Neural progenitor cell (in vitro differentiated cells): ENCODE measurements at regions not wholly inside any gene's neighbourhood (a gene's known extent, or its start where the extent isn't known, plus 50 kb on each side); places are given as distances from the start of the nearest gene placed in this dataset.
"Not testable (repeated sequence)": the region's sequence is repeated elsewhere in the genome, so short reads cannot be mapped to it uniquely, and the experiment has no call there.

ENCODE experiments used
- DNase-seq: peaks from one replicate; pipeline ENCODE4 v3.0.0-alpha.2; 2016; ENCODE audit warnings: low spot score
- H2AFZ ChIP-seq: fragments of 200-600 bp; sonication (generic); replicated peaks from 2 replicates; pipeline ENCODE4 v1.6.1; 2016; ENCODE audit warnings: antibody characterized with exemption
- H3F3A ChIP-seq: fragments of 200-600 bp; sonication (generic); 2 replicates; pipeline ENCODE4 v1.6.1; 2016; ENCODE audit warnings: antibody characterized with exemption, low read depth
- H3K27ac ChIP-seq: fragments of 200-600 bp; sonication (generic); 2 replicates; pipeline ENCODE4 v1.5.1; 2016; ENCODE audit warnings: mild to moderate bottlenecking
- H3K27me3 ChIP-seq: fragments of 200-600 bp; sonication (generic); 2 replicates; pipeline ENCODE4 v1.6.1; 2016; ENCODE audit warnings: mild to moderate bottlenecking, moderate library complexity
- H3K36me3 ChIP-seq: fragments of 200-600 bp; sonication (generic); 2 replicates; pipeline ENCODE4 v1.5.1; 2016
- H3K4me1 ChIP-seq: fragments of 200-600 bp; sonication (generic); 2 replicates; pipeline ENCODE4 v1.6.1; 2016; ENCODE audit warnings: mixed run types
- H3K4me2 ChIP-seq: fragments of 200-600 bp; sonication (generic); 2 replicates; pipeline ENCODE4 v1.6.1; 2016
- H3K4me3 ChIP-seq: fragments of 200-600 bp; sonication (generic); 2 replicates; pipeline ENCODE4 v1.5.1; 2016
- H3K79me2 ChIP-seq: fragments of 200-600 bp; sonication (generic); 2 replicates; pipeline ENCODE4 v1.6.1; 2016; ENCODE audit warnings: low read depth
- H3K9ac ChIP-seq: fragments of 200-600 bp; sonication (generic); 2 replicates; pipeline ENCODE4 v1.6.1; 2016
- H3K9me3 ChIP-seq: fragments of 200-600 bp; sonication (generic); 2 replicates; pipeline ENCODE4 v1.5.1; 2016; ENCODE audit warnings: low read depth
- H4K20me1 ChIP-seq: fragments of 200-600 bp; sonication (generic); 2 replicates; pipeline ENCODE4 v1.6.1; 2016; ENCODE audit warnings: low read depth
- H3K27ac Mint-ChIP-seq: 3 replicates; pipeline ENCODE4 v1.8.0; 2021; ENCODE audit warnings: mixed read lengths
- H3K27me3 Mint-ChIP-seq: 2 replicates; pipeline ENCODE4 v1.8.0; 2022; ENCODE audit warnings: low read depth, mild to moderate bottlenecking, inconsistent platforms, moderate library complexity, mixed read lengths; ENCODE audit not compliant: insufficient read depth
- H3K36me3 Mint-ChIP-seq: 3 replicates; pipeline ENCODE4 v1.8.0; 2021; ENCODE audit warnings: mixed read lengths
- H3K4me1 Mint-ChIP-seq: 3 replicates; pipeline ENCODE4 v1.8.0; 2021; ENCODE audit warnings: mixed read lengths
- H3K4me3 Mint-ChIP-seq: 3 replicates; pipeline ENCODE4 v1.8.0; 2021; ENCODE audit warnings: mild to moderate bottlenecking, moderate library complexity, mixed read lengths
- H3K9me3 Mint-ChIP-seq: 3 replicates; pipeline ENCODE4 v1.8.0; 2020; ENCODE audit warnings: mixed read lengths
- CTCF ChIP-seq: fragments of 200-600 bp; sonication (generic); IDR thresholded peaks from 2 replicates; pipeline ENCODE4 v1.5.1; 2017; ENCODE audit warnings: antibody characterized with exemption, mild to moderate bottlenecking
- EZH2 ChIP-seq: fragments of 200-600 bp; sonication (generic); IDR thresholded peaks from 2 replicates; pipeline ENCODE4 v1.6.1; 2017; ENCODE audit warnings: antibody characterized with exemption, mild to moderate bottlenecking, moderate library complexity
- EZH2phosphoT487 ChIP-seq: fragments of 200-600 bp; sonication (generic); IDR thresholded peaks from 2 replicates; pipeline ENCODE4 v1.6.1; 2017; ENCODE audit warnings: antibody characterized with exemption

- Histone ChIP-seq H3K9ac (no peak overlapping the region), H3K4me2 (no peak overlapping the region), H2AFZ (no peak overlapping the region), H3K9me3 (peaks cover 9% of the 10 kb centered on the region), H3K36me3 (no peaks in the 10 kb centered on the region), H3K79me2 (no peaks in the 10 kb centered on the region), H4K20me1 (no peaks in the 10 kb centered on the region), H3K4me3 (no peak overlapping the region), H3K27me3 (no peaks in the 10 kb centered on the region), H3F3A (no peaks in the 10 kb centered on the region), H3K27ac (no peak overlapping the region), H3K4me1 (no peaks in the 10 kb centered on the region)
- no peaks in the 10 kb centered on the region for H3K27me3 Mint-ChIP-seq
- TF ChIP-seq EZH2phosphoT487, result no peak
- TF ChIP-seq CTCF, result no peak
- TF ChIP-seq EZH2, result no peak
- H3K4me3 Mint-ChIP-seq, result no peak overlapping the region
- H3K9me3 Mint-ChIP-seq, result peaks cover 46% of the 10 kb centered on the region
- peaks cover 2% of the 10 kb centered on the region for H3K36me3 Mint-ChIP-seq
- H3K27ac Mint-ChIP-seq, result no peak overlapping the region
- DNase-seq, result no peak
- no peaks in the 10 kb centered on the region for H3K4me1 Mint-ChIP-seq
Observed at GRCh38 chr6:2324166-2324953, 79.0 kb upstream of the GMDS start.

- not testable (repeated sequence) for H3K4me2 ChIP-seq, DNase-seq, H4K20me1 ChIP-seq, H3K27ac Mint-ChIP-seq, H2AFZ ChIP-seq, H3K27me3 Mint-ChIP-seq, H3K4me1 ChIP-seq, H3K27me3 ChIP-seq, H3K4me3 ChIP-seq, H3K27ac ChIP-seq, H3K4me3 Mint-ChIP-seq, H3F3A ChIP-seq, H3K4me1 Mint-ChIP-seq, H3K36me3 Mint-ChIP-seq, H3K36me3 ChIP-seq, H3K9ac ChIP-seq, H3K9me3 ChIP-seq, H3K79me2 ChIP-seq
- peaks cover 20% of the 10 kb centered on the region for H3K9me3 Mint-ChIP-seq
Observed at GRCh38 chr6:2317498-2317897, 72.1 kb upstream of the GMDS start.

GRCh38 chr6:2314641-2315040, 69.2 kb upstream of the GMDS start:
- no peak overlapping the region for H3K4me3 Mint-ChIP-seq
- no peaks in the 10 kb centered on the region for H3K79me2 ChIP-seq
- no peaks in the 10 kb centered on the region for H3K36me3 ChIP-seq
- H4K20me1 ChIP-seq, result no peaks in the 10 kb centered on the region
- H3K27ac Mint-ChIP-seq, result no peak overlapping the region
- no peaks in the 10 kb centered on the region for H3F3A ChIP-seq
- H2AFZ ChIP-seq, result no peak overlapping the region
- H3K9me3 ChIP-seq, result no peaks in the 10 kb centered on the region
- no peak overlapping the region for H3K4me3 ChIP-seq
- H3K4me2 ChIP-seq, result no peak overlapping the region
- H3K9me3 Mint-ChIP-seq, result peaks cover 14% of the 10 kb centered on the region
- no peaks in the 10 kb centered on the region for H3K4me1 Mint-ChIP-seq
- H3K4me1 ChIP-seq, result no peaks in the 10 kb centered on the region
- H3K27ac ChIP-seq, result no peak overlapping the region
- TF ChIP-seq EZH2, result no peak
- no peak for TF ChIP-seq CTCF
- TF ChIP-seq EZH2phosphoT487, result no peak
- peaks cover 2% of the 10 kb centered on the region for H3K36me3 Mint-ChIP-seq
- no peaks in the 10 kb centered on the region for H3K27me3 Mint-ChIP-seq
- DNase-seq, result no peak
- no peaks in the 10 kb centered on the region for H3K27me3 ChIP-seq
- H3K9ac ChIP-seq, result no peak overlapping the region

- H3K4me1 ChIP-seq, result no peaks in the 10 kb centered on the region
- TF ChIP-seq EZH2 (no peak), CTCF (no peak), EZH2phosphoT487 (no peak)
- H3K27ac ChIP-seq, result no peak overlapping the region
- no peak overlapping the region for H3K9ac ChIP-seq
- Mint-ChIP-seq H3K27me3 (no peaks in the 10 kb centered on the region), H3K36me3 (no peaks in the 10 kb centered on the region), H3K4me3 (no peak overlapping the region), H3K27ac (no peak overlapping the region), H3K4me1 (no peaks in the 10 kb centered on the region), H3K9me3 (no peaks in the 10 kb centered on the region)
- no peak overlapping the region for H3K4me3 ChIP-seq
- H2AFZ ChIP-seq, result no peak overlapping the region
- H4K20me1 ChIP-seq, result no peaks in the 10 kb centered on the region
- H3K79me2 ChIP-seq, result no peaks in the 10 kb centered on the region
- H3K4me2 ChIP-seq, result no peak overlapping the region
- H3K36me3 ChIP-seq, result no peaks in the 10 kb centered on the region
- no peak for DNase-seq
- no peaks in the 10 kb centered on the region for H3K27me3 ChIP-seq
- H3F3A ChIP-seq, result no peaks in the 10 kb centered on the region
- H3K9me3 ChIP-seq, result no peaks in the 10 kb centered on the region
Observed at GRCh38 chr6:2310042-2310441, 64.6 kb upstream of the GMDS start.
